H9 (cell line): ENCODE measurements at regions not wholly inside any gene's neighbourhood (a gene's known extent, or its start where the extent isn't known, plus 50 kb on each side); places are given as distances from the start of the nearest gene placed in this dataset.

ENCODE experiments used
- DNase-seq: peaks from one replicate; pipeline ENCODE4 v3.0.0-alpha.2; 2017
- H2AFZ ChIP-seq: one replicate; pipeline ENCODE4 v1.6.1; 2013; ENCODE audit warnings: mild to moderate bottlenecking, low read length, control low read depth, moderate library complexity
- H2AK5ac ChIP-seq: 2 replicates; pipeline ENCODE4 v1.6.1; 2013; ENCODE audit warnings: low read length, control low read depth, mixed read lengths; ENCODE audit not compliant: insufficient read length
- H2BK120ac ChIP-seq: one replicate; pipeline ENCODE4 v1.6.1; 2013; ENCODE audit warnings: low read depth, mild to moderate bottlenecking, low read length, control low read depth, inconsistent platforms; ENCODE audit not compliant: poor library complexity, severe bottlenecking
- H2BK12ac ChIP-seq: 2 replicates; pipeline ENCODE4 v1.6.1; 2013; ENCODE audit warnings: low read length, control low read depth, mixed read lengths, low read depth; ENCODE audit not compliant: insufficient read length
- H2BK15ac ChIP-seq: 2 replicates; pipeline ENCODE4 v1.6.1; 2013; ENCODE audit warnings: low read depth, low read length, control low read depth
- H2BK20ac ChIP-seq: one replicate; pipeline ENCODE4 v1.6.1; 2013; ENCODE audit warnings: low read depth, mild to moderate bottlenecking, low read length, control low read depth, inconsistent platforms; ENCODE audit not compliant: poor library complexity, severe bottlenecking
- H2BK5ac ChIP-seq: 2 replicates; pipeline ENCODE4 v1.6.1; 2013; ENCODE audit warnings: low read length, control low read depth, mixed read lengths; ENCODE audit not compliant: insufficient read length
- H3K14ac ChIP-seq: 2 replicates; pipeline ENCODE4 v1.6.1; 2013; ENCODE audit warnings: low read length, control low read depth; ENCODE audit not compliant: insufficient read depth
- H3K18ac ChIP-seq: 2 replicates; pipeline ENCODE4 v1.6.1; 2013; ENCODE audit warnings: low read depth, mild to moderate bottlenecking, mixed read lengths, low read length, control low read depth; ENCODE audit not compliant: insufficient read length
- H3K23ac ChIP-seq: 2 replicates; pipeline ENCODE4 v1.6.1; 2013; ENCODE audit warnings: low read length, control low read depth, mixed read lengths, low read depth; ENCODE audit not compliant: insufficient read length
- H3K23me2 ChIP-seq: 2 replicates; pipeline ENCODE4 v1.6.1; 2013; ENCODE audit warnings: low read depth, mild to moderate bottlenecking, mixed read lengths, low read length, control low read depth; ENCODE audit not compliant: insufficient read length, poor library complexity, severe bottlenecking
- H3K27ac ChIP-seq: 2 replicates; pipeline ENCODE4 v1.5.1; 2013; ENCODE audit warnings: low read length, control low read depth, mixed read lengths, low read depth; ENCODE audit not compliant: insufficient read length
- H3K27me3 ChIP-seq: 2 replicates; pipeline ENCODE4 v1.6.1; 2013; ENCODE audit warnings: low read length, control low read depth, inconsistent platforms; ENCODE audit not compliant: insufficient read depth
- H3K4ac ChIP-seq: 2 replicates; pipeline ENCODE4 v1.6.1; 2013; ENCODE audit warnings: low read depth, mild to moderate bottlenecking, control low read depth, inconsistent platforms, low read length, moderate library complexity
- H3K4me1 ChIP-seq: 2 replicates; pipeline ENCODE4 v1.6.1; 2013; ENCODE audit warnings: low read length, control low read depth, inconsistent platforms; ENCODE audit not compliant: insufficient read depth
- H3K4me2 ChIP-seq: 2 replicates; pipeline ENCODE4 v1.6.1; 2013; ENCODE audit warnings: low read length, control low read depth, mixed read lengths; ENCODE audit not compliant: insufficient read length, insufficient read depth
- H3K56ac ChIP-seq: 2 replicates; pipeline ENCODE4 v1.6.1; 2013; ENCODE audit warnings: low read depth, mild to moderate bottlenecking, mixed read lengths, low read length, control low read depth; ENCODE audit not compliant: insufficient read length
- H3K79me1 ChIP-seq: 2 replicates; pipeline ENCODE4 v1.6.1; 2013; ENCODE audit warnings: low read depth, mild to moderate bottlenecking, moderate library complexity, low read length, control low read depth, inconsistent platforms; ENCODE audit not compliant: insufficient read depth, poor library complexity, severe bottlenecking
- H3K79me2 ChIP-seq: 2 replicates; pipeline ENCODE4 v1.6.1; 2013; ENCODE audit warnings: low read length, control low read depth, inconsistent platforms; ENCODE audit not compliant: insufficient read depth
- H3K9ac ChIP-seq: 2 replicates; pipeline ENCODE4 v1.6.1; 2013; ENCODE audit warnings: low read length, control low read depth, mixed read lengths; ENCODE audit not compliant: insufficient read length; ENCODE audit errors: extremely low read depth
- H3K9me3 ChIP-seq: one replicate; pipeline ENCODE4 v1.6.1; 2013; ENCODE audit warnings: low read depth, low read length, inconsistent platforms; ENCODE audit not compliant: control insufficient read depth
- H3T11ph ChIP-seq: one replicate; pipeline ENCODE4 v1.6.1; 2013; ENCODE audit warnings: mild to moderate bottlenecking, low read length, control low read depth, inconsistent platforms
- H4K20me1 ChIP-seq: one replicate; pipeline ENCODE4 v1.6.1; 2013; ENCODE audit not compliant: control insufficient read depth, insufficient read length, insufficient read depth
- H4K5ac ChIP-seq: 2 replicates; pipeline ENCODE4 v1.6.1; 2013; ENCODE audit warnings: low read depth, mild to moderate bottlenecking, mixed read lengths, low read length, control low read depth; ENCODE audit not compliant: insufficient read length
- H4K8ac ChIP-seq: replicated peaks from 2 replicates; pipeline ENCODE4 v1.6.1; 2013; ENCODE audit warnings: low read length, control low read depth, mixed read lengths, low read depth; ENCODE audit not compliant: insufficient read length
- H4K91ac ChIP-seq: 2 replicates; pipeline ENCODE4 v1.6.1; 2013; ENCODE audit warnings: low read depth, mild to moderate bottlenecking, moderate library complexity, mixed read lengths, low read length, control low read depth; ENCODE audit not compliant: insufficient read length
- H3K27ac Mint-ChIP-seq, 3 experiments: 2 replicates in 2 of 3; 3 replicates in 1 of 3; pipeline ENCODE4 v1.8.0; 2020 to 2021; ENCODE audit warnings: mixed read lengths in 3 of 3, mild to moderate bottlenecking in 1 of 3, moderate library complexity in 1 of 3
- H3K27me3 Mint-ChIP-seq: 2 replicates; pipeline ENCODE4 v1.8.0; 2021; ENCODE audit warnings: low read depth, mild to moderate bottlenecking, moderate library complexity, mixed read lengths
- H3K36me3 Mint-ChIP-seq, 3 experiments: 2 replicates in 2 of 3; 3 replicates in 1 of 3; pipeline ENCODE4 v1.8.0; 2020 to 2021; ENCODE audit warnings: low read depth in 3 of 3, mixed read lengths in 3 of 3; ENCODE audit not compliant: insufficient read depth in 1 of 3
- H3K4me1 Mint-ChIP-seq, 2 experiments: 2 replicates each; pipeline ENCODE4 v1.8.0; 2020; ENCODE audit warnings: mixed read lengths in 2 of 2
- H3K4me3 Mint-ChIP-seq, 2 experiments: 2 replicates in 1 of 2; 3 replicates in 1 of 2; pipeline ENCODE4 v1.8.0; 2020 to 2021; ENCODE audit warnings: mild to moderate bottlenecking in 2 of 2, mixed read lengths in 2 of 2, moderate library complexity in 1 of 2
- H3K9me3 Mint-ChIP-seq, 2 experiments: 2 replicates in 1 of 2; 3 replicates in 1 of 2; pipeline ENCODE4 v1.8.0; 2020; ENCODE audit warnings: mild to moderate bottlenecking in 2 of 2, mixed read lengths in 2 of 2, moderate library complexity in 1 of 2
- CTCF ChIP-seq: fragments of 200-600 bp; sonication (generic); conservative IDR thresholded peaks from 3 replicates; pipeline ENCODE4 v1.8.0; 2021; ENCODE audit warnings: antibody characterized with exemption, mild to moderate bottlenecking
- WGBS: extraction: QIAGEN DNeasy Blood & Tissue Kit; methylation state at CpG from one replicate; pipeline ENCODE4 v1.1.7; 2013; ENCODE audit warnings: missing lambda C conversion rate, low lambda C conversion rate, mixed read lengths; ENCODE audit not compliant: insufficient read length; ENCODE audit errors: extremely low coverage; 5-methylcytosine and 5-hydroxymethylcytosine counted together

GRCh38 chr12:131628766-131629448 lies 82.0 kb upstream of the SFSWAP start:
- H3K4ac ChIP-seq = no peak overlapping the region
- peaks cover 12% of the 10 kb centered on the region for H3K27me3 Mint-ChIP-seq
- peaks cover 41 to 53% of the 10 kb centered on the region in 2 experiments for H3K4me1 Mint-ChIP-seq
- H3K23me2 ChIP-seq = no peaks in the 10 kb centered on the region
- H2BK20ac ChIP-seq = no peak overlapping the region
- H3T11ph ChIP-seq = no peak overlapping the region
- no peak overlapping the region for H2AFZ ChIP-seq
- no peak overlapping the region for H2BK5ac ChIP-seq
- H2BK12ac ChIP-seq = no peak overlapping the region
- peaks cover 4% of the 10 kb centered on the region; the same call in 1 of the 2 replicates for H3K4me1 ChIP-seq
- no peak overlapping the region for H4K91ac ChIP-seq
- no peaks in the 10 kb centered on the region for H3K9me3 ChIP-seq
- H2BK15ac ChIP-seq = no peak overlapping the region
- H3K79me2 ChIP-seq = no peaks in the 10 kb centered on the region
- no peak overlapping the region for H3K18ac ChIP-seq
- no peak overlapping the region for H2BK120ac ChIP-seq
- H4K8ac ChIP-seq = no peak overlapping the region
- H3K4me2 ChIP-seq = no peak overlapping the region
- no peaks in the 10 kb centered on the region for H3K79me1 ChIP-seq
- no peak for TF ChIP-seq CTCF
- no peak overlapping the region for H3K9ac ChIP-seq
- no CpG with 5 or more reads among the region's 19 CpGs for WGBS
- H2AK5ac ChIP-seq = no peak overlapping the region
- H3K14ac ChIP-seq = no peak overlapping the region
- no peak overlapping the region for H4K5ac ChIP-seq
- H3K56ac ChIP-seq = no peak overlapping the region
- H4K20me1 ChIP-seq = no peaks in the 10 kb centered on the region
- H3K4me3 Mint-ChIP-seq = no peak overlapping the region
- no peak overlapping the region for H3K23ac ChIP-seq
- H3K36me3 Mint-ChIP-seq = no peaks in the 10 kb centered on the region; a peak in 1 of 7 replicates
- DNase-seq = peak; percentile 41
- H3K27ac ChIP-seq = no peak overlapping the region
- H3K27me3 ChIP-seq = no peaks in the 10 kb centered on the region
- no peak overlapping the region; a peak in 2 of 7 replicates for H3K27ac Mint-ChIP-seq
- H3K9me3 Mint-ChIP-seq = no peaks in the 10 kb centered on the region; a peak in 2 of 5 replicates
